ACC112 (cell line): ENCODE measurements at regions not wholly inside any gene's neighbourhood (a gene's known extent, or its start where the extent isn't known, plus 50 kb on each side); places are given as distances from the start of the nearest gene placed in this dataset.

Source experiments
- H2AFZ ChIP-seq: fragments of 200-600 bp; sonication (generic); one replicate; pipeline ENCODE4 v1.6.0; 2017; ENCODE audit warnings: antibody characterized with exemption, low read length; ENCODE audit not compliant: unreplicated experiment
- H3K27ac ChIP-seq: fragments of 200-600 bp; sonication (generic); 2 replicates; pipeline ENCODE4 v1.5.1; 2014; ENCODE audit warnings: low read depth, mild to moderate bottlenecking, antibody characterized with exemption, low read length, moderate library complexity
- H3K27me3 ChIP-seq: fragments of 200-600 bp; sonication (generic); 2 replicates; pipeline ENCODE4 v1.6.1; 2014; ENCODE audit warnings: mild to moderate bottlenecking, antibody characterized with exemption, low read length, moderate library complexity, mixed read lengths; ENCODE audit not compliant: insufficient read depth
- H3K36me3 ChIP-seq: fragments of 200-600 bp; sonication (generic); 2 replicates; pipeline ENCODE4 v1.6.1; 2016; ENCODE audit warnings: mild to moderate bottlenecking, antibody characterized with exemption, low read length, moderate library complexity, mixed read lengths; ENCODE audit not compliant: insufficient read depth
- H3K4me1 ChIP-seq: fragments of 200-600 bp; sonication (generic); one replicate; pipeline ENCODE4 v1.6.1; 2016; ENCODE audit warnings: low read length, mixed read lengths; ENCODE audit not compliant: insufficient read depth, unreplicated experiment, control insufficient read depth
- H3K4me3 ChIP-seq: fragments of 200-600 bp; sonication (generic); 2 replicates; pipeline ENCODE4 v1.5.1; 2014; ENCODE audit warnings: mild to moderate bottlenecking, low read depth, low read length
- H3K79me2 ChIP-seq: fragments of 200-600 bp; sonication (generic); one replicate; pipeline ENCODE4 v1.6.0; 2016; ENCODE audit warnings: low read length; ENCODE audit not compliant: control insufficient read depth, unreplicated experiment, insufficient read depth

DNA sequence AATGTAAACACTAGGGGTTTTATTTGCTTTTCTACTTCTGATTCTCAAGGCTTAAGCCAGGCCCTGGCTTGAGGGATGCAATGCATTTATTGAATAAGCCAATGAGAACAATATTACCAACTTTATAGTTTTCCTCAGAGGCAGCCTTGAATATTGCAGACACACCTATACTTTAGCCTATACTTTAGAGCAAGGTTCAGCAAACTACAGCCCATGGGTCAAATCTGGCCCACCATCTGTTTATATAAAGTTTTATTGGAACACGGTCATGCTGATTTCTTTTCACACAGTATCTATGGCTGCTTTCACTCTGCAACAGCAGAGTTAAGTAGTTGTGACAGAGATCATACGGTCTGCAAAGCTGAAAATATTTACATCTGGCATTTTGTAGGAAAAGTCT lies 50.3 kb upstream of the E2F8 start:
- Histone ChIP-seq H3K27ac (no peak overlapping the region), H3K4me3 (no peak overlapping the region), H2AFZ (no peak overlapping the region), H3K27me3 (peaks cover 5% of the 10 kb centered on the region), H3K36me3 (no peaks in the 10 kb centered on the region), H3K4me1 (no peaks in the 10 kb centered on the region), H3K79me2 (no peaks in the 10 kb centered on the region)
